Right atrium auricular region (tissue), 2 donors: ENCODE measurements at regions not wholly inside any gene's neighbourhood (a gene's known extent, or its start where the extent isn't known, plus 50 kb on each side); places are given as distances from the start of the nearest gene placed in this dataset.

Experiments
- DNase-seq: peaks from one replicate; pipeline ENCODE4 v3.0.0-alpha.2; 2019; ENCODE audit warnings: low spot score
- H3K27ac ChIP-seq, 2 donors: fragments of 200-600 bp; sonication (generic); 1 replicate in 1 of 2; 2 replicates in 1 of 2; pipeline ENCODE4 v1.5.1; 2016 to 2019
- H3K27me3 ChIP-seq, 2 donors: fragments of 200-600 bp; sonication (generic); one replicate each; pipeline versions ENCODE4 v1.5.1 to v1.6.0; 2017 to 2019
- H3K36me3 ChIP-seq: fragments of 200-600 bp; sonication (generic); one replicate; pipeline ENCODE4 v1.5.1; 2016
- H3K4me1 ChIP-seq, 2 donors: fragments of 200-600 bp; sonication (generic); one replicate each; pipeline versions ENCODE4 v1.5.1 to v1.6.0; 2017 to 2019
- H3K4me3 ChIP-seq, 2 donors: fragments of 200-600 bp; sonication (generic); 1 replicate in 1 of 2; 2 replicates in 1 of 2; pipeline ENCODE4 v1.5.1; 2017 to 2019; ENCODE audit warnings: mild to moderate bottlenecking in 1 of 2, moderate library complexity in 1 of 2
- H3K9me3 ChIP-seq, 2 donors: fragments of 200-600 bp; sonication (generic); one replicate each; pipeline ENCODE4 v1.5.1; 2019
- CTCF ChIP-seq, 2 donors: fragments of 200-600 bp; sonication (generic); IDR thresholded peaks; one replicate each; pipeline ENCODE4 v1.5.1; 2019; ENCODE audit warnings: antibody characterized with exemption in 2 of 2

DNA sequence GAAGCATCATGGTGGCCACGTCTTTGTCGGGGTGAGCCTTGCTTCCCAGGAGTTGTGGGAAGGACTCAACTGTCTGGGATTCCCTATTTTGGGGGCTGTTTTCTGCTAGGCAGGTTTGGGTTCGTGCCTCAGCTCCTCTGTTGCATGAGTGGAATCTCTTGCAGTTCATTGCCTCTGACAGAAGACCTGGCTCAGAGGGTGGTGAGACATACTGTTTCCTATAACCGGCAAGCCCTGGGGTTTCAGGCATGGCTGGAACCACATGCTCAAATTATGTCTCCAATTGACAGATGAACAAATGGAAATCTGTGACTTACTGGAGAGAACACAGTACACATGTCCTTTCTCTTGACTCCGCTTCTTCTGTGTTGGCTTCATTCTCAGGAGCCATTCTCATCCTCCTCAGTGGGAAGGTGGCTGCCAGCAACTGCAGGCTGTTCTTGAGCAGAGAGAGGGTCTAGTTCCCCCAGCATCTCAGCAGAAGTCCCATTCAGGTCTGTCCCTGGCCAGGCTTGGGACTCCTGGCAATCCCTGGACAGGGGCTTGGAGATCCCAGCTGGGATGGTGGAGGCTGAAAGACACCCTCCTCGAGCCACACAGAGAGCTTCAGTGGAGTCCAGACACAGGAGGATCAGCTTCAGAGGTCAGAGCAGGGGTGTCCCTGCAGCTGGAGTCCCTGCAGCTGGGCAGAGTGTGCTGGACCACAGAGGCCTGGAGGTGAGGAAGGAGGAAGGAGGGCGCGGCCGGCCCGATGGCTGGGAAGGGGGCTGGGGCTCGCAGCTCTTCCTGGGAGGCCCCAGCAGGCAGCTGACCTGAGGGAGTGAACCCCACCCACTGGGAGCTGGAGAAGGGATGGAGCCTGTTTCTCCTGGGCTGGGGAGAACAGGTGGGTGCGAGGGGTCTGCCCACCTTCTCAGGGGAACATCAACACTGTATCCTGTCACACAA is 97.6 kb downstream of the LSM3 start:
- Histone ChIP-seq H3K27me3 (no peaks in the 10 kb centered on the region), H3K4me1 (no peaks in the 10 kb centered on the region), H3K9me3 (no peaks in the 10 kb centered on the region), H3K36me3 (no peaks in the 10 kb centered on the region), H3K4me3 (no peak overlapping the region), H3K27ac (no peak overlapping the region)
- no peak for TF ChIP-seq CTCF (IDR thresholded peaks at IDR 0.05)
- DNase-seq, result no peak

DNA sequence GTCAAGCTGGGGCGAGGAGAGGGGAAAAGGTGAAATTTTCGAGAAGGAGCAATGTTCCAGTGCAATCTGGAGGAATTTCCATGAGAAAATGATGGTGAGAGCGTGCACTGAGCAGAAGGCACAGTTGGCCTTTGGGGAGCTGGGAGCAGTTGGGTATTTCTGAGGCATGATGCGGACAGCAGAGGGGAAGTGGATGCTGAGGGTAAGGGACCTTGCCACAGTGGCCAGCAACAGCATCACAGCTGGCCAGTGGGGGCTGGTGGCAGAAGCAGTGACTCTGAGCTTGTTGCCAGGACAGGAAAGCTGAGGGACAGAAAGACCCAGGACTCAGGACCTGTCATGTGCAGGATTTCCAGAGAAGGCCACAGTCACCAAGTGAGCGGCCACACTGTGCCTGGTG is 98.9 kb downstream of the LSM3 start:
- Histone ChIP-seq H3K4me3 (no peak overlapping the region), H3K9me3 (no peaks in the 10 kb centered on the region), H3K4me1 (no peaks in the 10 kb centered on the region), H3K27me3 (no peaks in the 10 kb centered on the region), H3K36me3 (no peaks in the 10 kb centered on the region), H3K27ac (no peak overlapping the region)
- TF ChIP-seq CTCF (IDR thresholded peaks at IDR 0.05), result no peak
- no peak for DNase-seq

DNA sequence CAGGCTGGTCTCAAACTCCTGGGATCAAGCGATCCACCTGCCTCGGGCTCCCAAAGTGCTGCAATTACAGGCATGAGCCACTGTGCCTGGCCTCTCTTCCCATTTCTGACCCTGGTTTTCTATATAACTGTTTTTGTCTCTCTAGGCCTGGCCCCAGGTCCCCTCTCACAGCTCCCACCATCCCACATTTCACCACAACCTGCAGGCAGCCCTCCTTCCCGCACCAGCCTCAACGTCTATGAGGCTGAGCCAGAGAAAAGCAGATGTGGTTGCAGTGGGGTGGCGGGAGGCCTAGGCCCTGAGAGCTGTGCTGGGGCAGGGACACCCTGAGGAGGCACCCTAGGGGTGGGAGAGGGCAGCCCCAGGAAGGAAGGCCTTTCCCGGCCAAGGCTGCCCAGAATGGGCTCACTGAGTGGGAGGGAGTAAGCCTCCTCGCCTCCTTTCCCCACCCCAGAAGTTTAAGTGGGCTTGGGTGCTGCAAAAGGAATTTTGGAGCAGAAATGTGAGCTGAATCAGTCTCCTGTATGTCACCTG is 99.7 kb downstream of the LSM3 start:
- Histone ChIP-seq H3K27me3 (no peaks in the 10 kb centered on the region), H3K9me3 (no peaks in the 10 kb centered on the region), H3K4me1 (no peaks in the 10 kb centered on the region), H3K27ac (no peak overlapping the region), H3K4me3 (no peak overlapping the region), H3K36me3 (no peaks in the 10 kb centered on the region)
- DNase-seq, result no peak
- TF ChIP-seq CTCF (IDR thresholded peaks at IDR 0.05), result no peak

- no peak for TF ChIP-seq CTCF (IDR thresholded peaks at IDR 0.05)
- Histone ChIP-seq H3K27me3 (no peaks in the 10 kb centered on the region), H3K4me1 (no peaks in the 10 kb centered on the region), H3K36me3 (no peaks in the 10 kb centered on the region), H3K27ac (no peak overlapping the region), H3K9me3 (no peaks in the 10 kb centered on the region), H3K4me3 (no peak overlapping the region)
- DNase-seq, result no peak
Observed at GRCh38 chr3:14278799-14279625, 100.4 kb downstream of the LSM3 start.

DNA sequence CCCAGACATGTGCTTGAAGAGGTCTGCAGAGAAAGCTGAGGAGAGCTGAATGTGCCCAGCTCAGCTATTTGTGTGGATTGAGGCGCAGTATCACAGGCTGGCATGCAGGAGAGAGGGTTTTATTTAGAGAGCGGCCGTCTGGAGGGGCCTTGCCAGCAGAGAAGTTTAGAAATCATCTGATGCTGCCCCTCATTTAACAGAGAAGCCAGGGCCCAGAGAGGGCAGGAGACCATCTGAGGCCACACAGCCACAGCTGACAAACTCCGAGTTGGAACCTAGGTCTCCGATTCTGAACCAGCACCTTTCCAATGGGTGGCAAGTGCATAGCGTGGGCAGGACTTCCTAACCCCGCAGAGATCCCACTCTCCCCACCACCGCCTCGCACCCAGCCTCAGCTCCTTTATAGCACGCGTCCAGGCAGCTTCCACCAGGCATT is 101.0 kb downstream of the LSM3 start:
- Histone ChIP-seq H3K27ac (no peak overlapping the region), H3K36me3 (no peaks in the 10 kb centered on the region), H3K4me3 (no peak overlapping the region), H3K4me1 (no peaks in the 10 kb centered on the region), H3K9me3 (no peaks in the 10 kb centered on the region), H3K27me3 (no peaks in the 10 kb centered on the region)
- TF ChIP-seq CTCF (IDR thresholded peaks at IDR 0.05), result no peak
- DNase-seq, result no peak
